DMS 273 (cell line): ENCODE measurements at regions not wholly inside any gene's neighbourhood (a gene's known extent, or its start where the extent isn't known, plus 50 kb on each side); places are given as distances from the start of the nearest gene placed in this dataset.
"Not testable (repeated sequence)": the region's sequence is repeated elsewhere in the genome, so short reads cannot be mapped to it uniquely, and the experiment has no call there.

ENCODE experiments used
- DNase-seq: peaks from one replicate; lab custom pipeline; 2025; ENCODE audit not compliant: unreplicated experiment; lab: John Stamatoyannopoulos, UW

- DNase-seq: no peak
These were observed 271.2 kb downstream of the LPIN1 start for GRCh38 chr2:12017499-12018157.

GRCh38 chr2:12018726-12019125, 272.3 kb downstream of the LPIN1 start:
- DNase-seq: not testable (repeated sequence)

- no peak for DNase-seq
These were observed 274.5 kb downstream of the LPIN1 start for GRCh38 chr2:12020833-12021469.

- not testable (repeated sequence) for DNase-seq
These were observed 277.9 kb downstream of the LPIN1 start for GRCh38 chr2:12024197-12024907.

GRCh38 chr2:12027136-12027535, 280.7 kb downstream of the LPIN1 start:
- DNase-seq: no peak

- DNase-seq: no peak
These were observed 285.4 kb downstream of the LPIN1 start for GRCh38 chr2:12031866-12032265.

- DNase-seq: peak; percentile 21
These were observed 286.0 kb downstream of the LPIN1 start for GRCh38 chr2:12032398-12032797.

- DNase-seq: no peak
These were observed 286.5 kb downstream of the LPIN1 start for GRCh38 chr2:12032975-12033374.

- no peak for DNase-seq
These were observed 287.1 kb downstream of the LPIN1 start for GRCh38 chr2:12033494-12033893.

GRCh38 chr2:12034382-12034781, 287.9 kb downstream of the LPIN1 start:
- no peak for DNase-seq

- no peak for DNase-seq
These were observed 288.7 kb downstream of the LPIN1 start for GRCh38 chr2:12035029-12035720.

- DNase-seq: no peak
These were observed 289.7 kb downstream of the LPIN1 start for GRCh38 chr2:12035956-12036639.

GRCh38 chr2:12036640-12036983, 290.2 kb downstream of the LPIN1 start:
- DNase-seq: no peak

GRCh38 chr2:12037301-12037700, 290.9 kb downstream of the LPIN1 start:
- DNase-seq: no peak

GRCh38 chr2:12041236-12041635, 294.8 kb downstream of the LPIN1 start:
- no peak for DNase-seq

- DNase-seq: no peak
These were observed 296.7 kb downstream of the LPIN1 start for GRCh38 chr2:12043131-12043530.

- no peak for DNase-seq
These were observed 298.4 kb downstream of the LPIN1 start for GRCh38 chr2:12044857-12045256.

- DNase-seq: peak; percentile 77
These were observed 299.4 kb downstream of the LPIN1 start for GRCh38 chr2:12045864-12046291.

- no peak for DNase-seq
These were observed 300.2 kb downstream of the LPIN1 start for GRCh38 chr2:12046641-12047040.

- no peak for DNase-seq
These were observed 301.3 kb downstream of the LPIN1 start for GRCh38 chr2:12047761-12048160.

- DNase-seq: peak; percentile 55
These were observed 302.1 kb downstream of the LPIN1 start for GRCh38 chr2:12048550-12048949.
